ENCODE measurements at regions not wholly inside any gene's neighbourhood (a gene's known extent, or its start where the extent isn't known, plus 50 kb on each side); places are given as distances from the start of the nearest gene placed in this dataset.
"Not testable (repeated sequence)": the region's sequence is repeated elsewhere in the genome, so short reads cannot be mapped to it uniquely, and the experiment has no call there.

DNA sequence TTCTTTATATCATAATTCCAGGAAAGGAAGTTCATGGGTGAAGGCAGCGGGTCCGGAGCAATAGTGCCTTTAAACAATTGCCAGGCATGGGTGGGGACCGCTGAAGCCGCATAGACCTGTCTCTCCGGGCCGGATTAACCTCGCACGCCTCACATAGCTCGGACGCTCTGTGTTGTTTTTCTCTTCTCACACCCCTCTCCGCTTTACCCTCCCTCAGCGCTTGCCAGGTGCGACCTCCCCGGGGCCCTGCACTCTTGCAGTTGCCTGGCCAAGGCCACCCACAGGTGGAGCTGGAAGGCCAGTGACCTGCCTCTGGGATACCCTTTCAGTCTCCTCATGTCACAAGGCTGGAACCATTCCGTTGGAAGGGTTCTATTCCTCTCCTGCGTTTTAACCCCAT, 4021.5 kb upstream of the TPTE start:
- not testable (repeated sequence) for TF ChIP-seq EZH2 (IDR thresholded peaks at IDR 0.05; ENCODE audit: insufficient read depth, poor library complexity, severe bottlenecking); EZH2phosphoT487 (IDR thresholded peaks at IDR 0.05; ENCODE audit: insufficient read depth, low read depth)
